HepG2 (cell line): ENCODE measurements at regions not wholly inside any gene's neighbourhood (a gene's known extent, or its start where the extent isn't known, plus 50 kb on each side); places are given as distances from the start of the nearest gene placed in this dataset.

Experiments
- ATAC-seq: fragments of 200-7000 bp; cut with Tn5 transposase; 3 replicates; pipeline ENCODE4 v1.9.1; 2020; ENCODE audit warnings: mild to moderate bottlenecking, moderate library complexity
- BruUV-seq: library from RNA; stranded (reverse); fragments of 400-500 nt; replicated peaks from 2 replicates; lab custom pipeline; 2021; lab: Mats Ljungman, UMichigan
- CTCF ChIA-PET: fragments of 300-600 bp; formaldehyde crosslinking; extraction: SDS; loops from one replicate; lab custom pipeline; 2021; ENCODE audit warnings: low total read pairs, inconsistent platforms, low intra/inter-chr PET ratio; lab: Yijun Ruan, JAX
- POLR2A ChIA-PET: fragments of 350-600 bp; sonication (Branson Sonifier 250); formaldehyde crosslinking; loops from one replicate; lab custom pipeline; 2020; ENCODE audit warnings: antibody characterized with exemption, inconsistent platforms; lab: Yijun Ruan, JAX
- DNase-seq: peaks from one replicate; pipeline ENCODE4 v3.0.0-alpha.2; 2015; ENCODE audit warnings: low spot score
- FAIRE-seq: peaks from 3 replicates; lab custom pipeline; 2011; peaks lifted over from hg19 to GRCh38; lab: Jason Lieb, UNC
- H2AFZ ChIP-seq: one replicate; pipeline ENCODE4 v1.6.1; 2011; ENCODE audit warnings: low read length, inconsistent platforms
- H3K27ac ChIP-seq: fragments of 300-600 bp; 3 replicates; pipeline ENCODE4 v1.8.0; 2011; ENCODE audit warnings: mixed run types, mild to moderate bottlenecking, mixed read lengths, low read length, inconsistent platforms; ENCODE audit not compliant: insufficient read depth; ENCODE audit errors: extremely low read length
- H3K27me3 ChIP-seq, 2 experiments: fragments of 200-600 bp in 1 of 2; 2 replicates in 1 of 2; 3 replicates in 1 of 2; pipeline versions ENCODE4 v1.6.0 to v1.8.0; 2011; ENCODE audit warnings: low read length in 2 of 2, mild to moderate bottlenecking in 2 of 2, moderate library complexity in 2 of 2, inconsistent platforms in 1 of 2; ENCODE audit not compliant: insufficient read depth in 2 of 2, control insufficient read depth in 1 of 2
- H3K36me3 ChIP-seq, 2 experiments: fragments of 200-600 bp in 1 of 2; replicated peaks in 1 of 2; 2 replicates in 1 of 2; 3 replicates in 1 of 2; pipeline versions ENCODE4 v1.5.1 to v1.8.0; 2011; ENCODE audit warnings: low read length in 2 of 2, inconsistent platforms in 1 of 2; ENCODE audit not compliant: insufficient read depth in 2 of 2, control insufficient read depth in 1 of 2
- H3K4me1 ChIP-seq: 2 replicates; pipeline ENCODE4 v1.5.1; 2012; ENCODE audit warnings: low read length, inconsistent platforms; ENCODE audit not compliant: insufficient read depth
- H3K4me2 ChIP-seq: 2 replicates; pipeline ENCODE4 v1.6.0; 2011; ENCODE audit warnings: low read depth, low read length, inconsistent platforms
- H3K4me3 ChIP-seq, 3 experiments: fragments of 200-600 bp in 1 of 3; sonication (generic), shearing (Covaris generic) in 1 of 3; replicated peaks in 1 of 3; 2 replicates each; pipeline ENCODE4 v1.5.1; 2011 to 2016; ENCODE audit warnings: low read length in 3 of 3, inconsistent platforms in 2 of 3, low read depth in 2 of 3, mild to moderate bottlenecking in 2 of 3, control low read depth in 1 of 3, mixed read lengths in 1 of 3; ENCODE audit not compliant: insufficient read depth in 1 of 3
- H3K79me2 ChIP-seq: one replicate; pipeline ENCODE4 v1.6.1; 2011; ENCODE audit warnings: low read length, inconsistent platforms; ENCODE audit not compliant: insufficient read depth
- H3K9ac ChIP-seq: 2 replicates; pipeline ENCODE4 v1.6.0; 2011; ENCODE audit warnings: mild to moderate bottlenecking, low read depth, low read length, inconsistent platforms; ENCODE audit not compliant: insufficient read depth
- H3K9me3 ChIP-seq: 2 replicates; pipeline ENCODE4 v1.5.1; 2012; ENCODE audit warnings: mild to moderate bottlenecking, low read length
- H4K20me1 ChIP-seq: 2 replicates; pipeline ENCODE4 v1.6.0; 2011; ENCODE audit warnings: inconsistent platforms, mild to moderate bottlenecking, low read length, moderate library complexity; ENCODE audit not compliant: insufficient read depth
- AHR ChIP-seq: IDR thresholded peaks from 2 replicates; pipeline ENCODE4 v1.6.1; 2018; ENCODE audit warnings: missing genetic modification reagents, missing compliant biosample characterization
- NAIF1 ChIP-seq: sonication (generic); formaldehyde crosslinking; IDR thresholded peaks from 2 replicates; pipeline ENCODE4 v1.5.0; 2020; ENCODE audit warnings: mild to moderate bottlenecking, missing genetic modification reagents, borderline replicate concordance
- TBP ChIP-seq: sonication (generic); formaldehyde crosslinking; IDR thresholded peaks from 2 replicates; pipeline ENCODE4 v1.5.0; 2020; ENCODE audit warnings: missing genetic modification reagents
- TCF7 ChIP-seq: sonication (generic); IDR thresholded peaks from 2 replicates; pipeline ENCODE4 v1.6.1; 2016; ENCODE audit warnings: antibody characterized with exemption, low read depth
- ZKSCAN1 ChIP-seq: fragments of 150-350 bp; IDR thresholded peaks from 2 replicates; pipeline ENCODE4 v1.6.1; 2014; ENCODE audit warnings: low read length
- ZNF10 ChIP-seq: sonication (generic); formaldehyde crosslinking; IDR thresholded peaks from 2 replicates; pipeline ENCODE4 v1.4.0; 2020; ENCODE audit warnings: mild to moderate bottlenecking, low read depth, missing genetic modification reagents, borderline replicate concordance
- ZNF256 ChIP-seq: sonication (generic); formaldehyde crosslinking; conservative IDR thresholded peaks from 2 replicates; pipeline ENCODE4 v1.4.0; 2020; ENCODE audit warnings: missing genetic modification reagents
- ZNF567 ChIP-seq: sonication (generic); formaldehyde crosslinking; IDR thresholded peaks from 2 replicates; pipeline ENCODE4 v1.8.1; 2023; ENCODE audit warnings: mild to moderate bottlenecking, missing genetic modification reagents, borderline replicate concordance
- ZSCAN20 ChIP-seq: sonication (generic); formaldehyde crosslinking; IDR thresholded peaks from 2 replicates; pipeline ENCODE4 v1.4.0; 2020; ENCODE audit warnings: missing genetic modification reagents, mild to moderate bottlenecking, borderline replicate concordance
- WGBS: methylation state at CpG from one replicate; pipeline ENCODE4 v1.1.6; 2017; ENCODE audit warnings: low lambda C conversion rate; 5-methylcytosine and 5-hydroxymethylcytosine counted together
- in situ Hi-C: cut with HindIII; loops from 2 replicates; pipeline ENCODE4 v1.10.0; 2017; ENCODE audit warnings: low pct_unique_long_range_greater_than_20kb; ENCODE audit not compliant: extremely low pct_ligation_motif_present
- intact Hi-C: fragments of 100-400 bp; cut with micrococcal nuclease; formaldehyde crosslinking; loops from one replicate; pipeline ENCODE4 v1.10.0; 2022; ENCODE audit not compliant: unreplicated experiment
- TF ChIP-seq, protein P1 (sequence below): IDR thresholded peaks from 2 replicates; pipeline ENCODE4 v1.6.1; 2016; ENCODE audit warnings: low read depth

DNA sequence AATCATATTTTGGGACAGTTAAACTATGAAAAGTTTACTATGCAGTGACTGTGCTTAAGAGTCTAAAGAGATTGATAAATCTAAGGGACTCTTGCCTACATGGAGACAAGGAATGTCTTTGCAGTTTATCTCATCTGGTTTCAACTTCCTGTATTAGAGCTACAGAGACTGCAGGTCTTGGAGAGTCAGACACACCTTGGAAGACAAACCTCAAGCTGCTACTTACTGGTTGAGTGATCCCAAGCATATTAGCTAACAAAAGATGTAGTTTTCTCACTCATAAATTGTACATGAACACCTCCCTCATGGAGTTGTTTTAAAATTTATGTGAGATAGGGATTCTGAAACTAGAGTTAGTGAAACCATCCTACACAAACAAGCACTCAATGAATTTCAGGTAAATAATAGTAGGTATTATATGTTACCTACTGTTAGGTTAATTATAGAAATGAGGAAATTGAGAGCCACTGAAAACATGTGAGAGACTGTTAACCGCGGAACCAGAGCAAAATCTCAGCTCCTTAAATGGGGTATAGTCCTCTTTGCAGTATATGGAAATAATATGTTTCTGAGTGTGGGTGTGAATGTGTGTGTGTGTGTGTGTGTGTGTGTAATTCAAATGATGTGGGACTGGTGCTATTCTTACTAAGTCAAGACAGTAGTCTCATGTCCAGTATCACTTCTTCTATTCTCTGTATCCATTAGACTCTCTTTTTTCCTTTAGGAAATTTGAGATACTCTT lies 752.1 kb downstream of the DTWD2 start (continued):
- no peak for TF ChIP-seq ZSCAN20 (CRISPR knock-in tag)
- TF ChIP-seq ZNF567 (CRISPR knock-in tag) = no peak
- TF ChIP-seq NAIF1 (CRISPR knock-in tag) = no peak
- TF ChIP-seq TBP (CRISPR knock-in tag) = no peak
- no peak for TF ChIP-seq ZNF10 (CRISPR knock-in tag)
- no peak for TF ChIP-seq AHR (CRISPR knock-in tag)

GRCh38 chr5:118233606-118234005 lies 754.7 kb downstream of the DTWD2 start:
- H3K79me2 ChIP-seq = no peaks in the 10 kb centered on the region
- no peak for ATAC-seq

More at GRCh38 chr5:118233606-118234005, 754.7 kb downstream of the DTWD2 start:
- H3K9ac ChIP-seq = no peak overlapping the region
- no peak overlapping the region for H3K4me3 ChIP-seq
- no peaks in the 10 kb centered on the region for H4K20me1 ChIP-seq
- BruUV-seq = no TSS peak
- DNase-seq = no peak
- in situ Hi-C loops (no loop called here), intact Hi-C loops (no loop called here)
- POLR2A ChIA-PET = no interaction called here
- H2AFZ ChIP-seq = no peak overlapping the region
- no peaks in the 10 kb centered on the region for H3K36me3 ChIP-seq
- H3K4me2 ChIP-seq = no peak overlapping the region
- no peak for FAIRE-seq
- no peaks in the 10 kb centered on the region; a peak in 1 of 5 replicates for H3K27me3 ChIP-seq
- no peaks in the 10 kb centered on the region for H3K9me3 ChIP-seq
- H3K4me1 ChIP-seq = no peaks in the 10 kb centered on the region
- no peak overlapping the region for H3K27ac ChIP-seq
- CTCF ChIA-PET = no interaction called here
- WGBS = 22% methylated on average over 4 of the region's 4 CpGs
- TF ChIP-seq TCF7 = no peak
- TF ChIP-seq AHR (CRISPR knock-in tag) = no peak
- TF ChIP-seq ZNF256 (CRISPR knock-in tag) = no peak
- TF ChIP-seq, protein P1, sequence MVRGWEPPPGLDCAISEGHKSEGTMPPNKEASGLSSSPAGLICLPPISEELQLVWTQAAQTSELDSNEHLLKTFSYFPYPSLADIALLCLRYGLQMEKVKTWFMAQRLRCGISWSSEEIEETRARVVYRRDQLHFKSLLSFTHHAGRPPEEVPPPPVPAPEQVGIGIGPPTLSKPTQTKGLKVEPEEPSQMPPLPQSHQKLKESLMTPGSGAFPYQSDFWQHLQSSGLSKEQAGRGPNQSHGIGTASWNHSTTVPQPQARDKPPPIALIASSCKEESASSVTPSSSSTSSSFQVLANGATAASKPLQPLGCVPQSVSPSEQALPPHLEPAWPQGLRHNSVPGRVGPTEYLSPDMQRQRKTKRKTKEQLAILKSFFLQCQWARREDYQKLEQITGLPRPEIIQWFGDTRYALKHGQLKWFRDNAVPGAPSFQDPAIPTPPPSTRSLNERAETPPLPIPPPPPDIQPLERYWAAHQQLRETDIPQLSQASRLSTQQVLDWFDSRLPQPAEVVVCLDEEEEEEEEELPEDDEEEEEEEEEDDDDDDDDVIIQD (CRISPR knock-in tag) = no peak
- TF ChIP-seq ZKSCAN1 = no peak
